ENCODE measurements at regions not wholly inside any gene's neighbourhood (a gene's known extent, or its start where the extent isn't known, plus 50 kb on each side); places are given as distances from the start of the nearest gene placed in this dataset.
A peak's percentile ranks its signal among the peaks of the same experiment; 100 is the strongest.

GRCh38 chr2:76295762-76296161 is 585.0 kb upstream of the GCFC2 start:
- no peak for TF ChIP-seq CTCF (conservative IDR thresholded peaks at IDR 0.05)
- TF ChIP-seq ZFX (IDR thresholded peaks at IDR 0.05): no peak
- H3K27ac ChIP-seq: no peak overlapping the region

GRCh38 chr2:76288598-76288997 is 577.9 kb upstream of the GCFC2 start:
- TF ChIP-seq ZFX (IDR thresholded peaks at IDR 0.05) (no peak), CTCF (conservative IDR thresholded peaks at IDR 0.05) (no peak)
- H3K27ac ChIP-seq: peak overlapping the region; percentile 56; the same call in 1 of the 2 replicates

- no peak for TF ChIP-seq ZFX (IDR thresholded peaks at IDR 0.05)
- TF ChIP-seq CTCF (conservative IDR thresholded peaks at IDR 0.05): no peak
- H3K27ac ChIP-seq: peak overlapping the region; percentile 56; the same call in 1 of the 2 replicates
These were observed 577.4 kb upstream of the GCFC2 start for GRCh38 chr2:76288146-76288545.

- H3K27ac ChIP-seq: no peak overlapping the region
These were observed 572.6 kb upstream of the GCFC2 start for GRCh38 chr2:76283350-76283749.

GRCh38 chr2:76281156-76281841 is 570.6 kb upstream of the GCFC2 start:
- TF ChIP-seq CTCF (conservative IDR thresholded peaks at IDR 0.05) (peak; percentile 38), ZFX (IDR thresholded peaks at IDR 0.05) (no peak)
- H3K27ac ChIP-seq: no peak overlapping the region

More at GRCh38 chr2:76283350-76283749, 572.6 kb upstream of the GCFC2 start:
- TF ChIP-seq CTCF (conservative IDR thresholded peaks at IDR 0.05) (no peak), ZFX (IDR thresholded peaks at IDR 0.05) (no peak)

GRCh38 chr2:76280686-76281085 is 570.0 kb upstream of the GCFC2 start:
- no peak overlapping the region for H3K27ac ChIP-seq
- TF ChIP-seq CTCF (conservative IDR thresholded peaks at IDR 0.05) (no peak), ZFX (IDR thresholded peaks at IDR 0.05) (no peak)

- TF ChIP-seq CTCF (conservative IDR thresholded peaks at IDR 0.05) (no peak), ZFX (IDR thresholded peaks at IDR 0.05) (no peak)
- H3K27ac ChIP-seq: no peak overlapping the region
These were observed 568.4 kb upstream of the GCFC2 start for GRCh38 chr2:76279142-76279541.

Data from C4-2B (cell line).